DOHH2 (cell line): ENCODE measurements at regions not wholly inside any gene's neighbourhood (a gene's known extent, or its start where the extent isn't known, plus 50 kb on each side); places are given as distances from the start of the nearest gene placed in this dataset.
"Not testable (repeated sequence)": the region's sequence is repeated elsewhere in the genome, so short reads cannot be mapped to it uniquely, and the experiment has no call there.

Source experiments
- H3F3A ChIP-seq: fragments of 200-600 bp; sonication (generic), shearing (Covaris generic); 2 replicates; pipeline ENCODE4 v1.6.0; 2016; ENCODE audit warnings: antibody characterized with exemption, mild to moderate bottlenecking; ENCODE audit not compliant: control insufficient read depth, insufficient read depth
- H3K27ac ChIP-seq: fragments of 200-600 bp; sonication (generic); 2 replicates; pipeline ENCODE4 v1.5.1; 2014; ENCODE audit warnings: low read depth, mild to moderate bottlenecking, low read length, moderate library complexity
- H3K27me3 ChIP-seq: fragments of 200-600 bp; sonication (generic); 2 replicates; pipeline ENCODE4 v1.6.1; 2014; ENCODE audit warnings: mild to moderate bottlenecking, low read length, mixed read lengths; ENCODE audit not compliant: control insufficient read depth
- H3K36me3 ChIP-seq: fragments of 200-600 bp; sonication (generic); 2 replicates; pipeline ENCODE4 v1.6.1; 2014; ENCODE audit warnings: mild to moderate bottlenecking, low read length, moderate library complexity, mixed read lengths; ENCODE audit not compliant: control insufficient read depth
- H3K4me1 ChIP-seq: fragments of 200-600 bp; sonication (generic); 2 replicates; pipeline ENCODE4 v1.6.1; 2014; ENCODE audit warnings: mild to moderate bottlenecking, low read length, mixed read lengths; ENCODE audit not compliant: control insufficient read depth
- H3K4me2 ChIP-seq: fragments of 200-600 bp; sonication (generic); 2 replicates; pipeline ENCODE4 v1.6.0; 2014; ENCODE audit warnings: mild to moderate bottlenecking, low read length, moderate library complexity
- H3K4me3 ChIP-seq: fragments of 200-600 bp; sonication (generic); 2 replicates; pipeline ENCODE4 v1.5.1; 2014; ENCODE audit warnings: mild to moderate bottlenecking, low read length, mixed read lengths
- H3K79me2 ChIP-seq: fragments of 200-600 bp; sonication (generic); 2 replicates; pipeline ENCODE4 v1.6.1; 2014; ENCODE audit warnings: mild to moderate bottlenecking, low read length, mixed read lengths; ENCODE audit not compliant: control insufficient read depth
- H3K9me2 ChIP-seq: fragments of 200-600 bp; sonication (generic); replicated peaks from 2 replicates; pipeline ENCODE4 v1.6.1; 2014; ENCODE audit warnings: mild to moderate bottlenecking, low read length, mixed read lengths; ENCODE audit not compliant: control insufficient read depth
- H3K9me3 ChIP-seq: fragments of 200-600 bp; sonication (generic); 2 replicates; pipeline ENCODE4 v1.6.1; 2014; ENCODE audit warnings: antibody characterized with exemption, low read length, mixed read lengths; ENCODE audit not compliant: control insufficient read depth, insufficient read depth
- H4K20me1 ChIP-seq: fragments of 200-600 bp; sonication (generic); 2 replicates; pipeline ENCODE4 v1.6.0; 2014; ENCODE audit warnings: low read depth, mild to moderate bottlenecking, antibody characterized with exemption, low read length, moderate library complexity; ENCODE audit not compliant: control insufficient read depth, insufficient read depth
- EZH2phosphoT487 ChIP-seq: fragments of 200-600 bp; sonication (generic); IDR thresholded peaks from 2 replicates; pipeline ENCODE4 v1.6.1; 2017; ENCODE audit warnings: borderline replicate concordance, mild to moderate bottlenecking, antibody characterized with exemption, low read length, moderate library complexity, mixed read lengths
- TF ChIP-seq, protein P1 (sequence below): fragments of 200-600 bp; sonication (generic); IDR thresholded peaks from one replicate; pipeline ENCODE4 v1.5.1; 2014; ENCODE audit warnings: antibody characterized with exemption, mild to moderate bottlenecking, low read depth, low read length; ENCODE audit not compliant: poor library complexity, severe bottlenecking

DNA sequence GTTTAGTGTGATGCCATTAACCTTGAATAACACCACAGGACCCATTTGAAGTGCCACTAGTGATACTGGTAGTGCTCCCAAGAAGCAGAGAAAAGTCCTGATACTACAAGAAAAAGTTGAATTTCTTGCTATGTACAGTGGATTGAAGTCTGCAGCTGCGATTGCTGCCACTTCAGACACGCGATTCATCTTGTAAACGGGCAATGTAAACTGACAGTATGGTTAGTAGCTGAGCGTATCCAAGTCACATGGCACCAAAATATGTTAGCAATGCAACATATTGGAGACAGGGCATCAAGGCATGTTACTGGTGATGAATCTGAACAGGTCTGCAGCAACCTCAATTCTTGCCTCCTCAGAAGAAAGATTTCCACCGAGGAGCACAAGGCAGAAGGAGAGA lies 238.9 kb downstream of the HS3ST3B1 start:
- Histone ChIP-seq H3K9me3 (peaks cover 3% of the 10 kb centered on the region; the same call in 1 of the 2 replicates), H3F3A (no peaks in the 10 kb centered on the region), H3K4me1 (no peaks in the 10 kb centered on the region), H4K20me1 (no peaks in the 10 kb centered on the region), H3K36me3 (no peaks in the 10 kb centered on the region), H3K27me3 (no peaks in the 10 kb centered on the region), H3K4me3 (no peak overlapping the region), H3K27ac (no peak overlapping the region), H3K4me2 (no peak overlapping the region), H3K9me2 (no peaks in the 10 kb centered on the region), H3K79me2 (no peaks in the 10 kb centered on the region)
- TF ChIP-seq EZH2phosphoT487 = no peak
- TF ChIP-seq, protein P1, sequence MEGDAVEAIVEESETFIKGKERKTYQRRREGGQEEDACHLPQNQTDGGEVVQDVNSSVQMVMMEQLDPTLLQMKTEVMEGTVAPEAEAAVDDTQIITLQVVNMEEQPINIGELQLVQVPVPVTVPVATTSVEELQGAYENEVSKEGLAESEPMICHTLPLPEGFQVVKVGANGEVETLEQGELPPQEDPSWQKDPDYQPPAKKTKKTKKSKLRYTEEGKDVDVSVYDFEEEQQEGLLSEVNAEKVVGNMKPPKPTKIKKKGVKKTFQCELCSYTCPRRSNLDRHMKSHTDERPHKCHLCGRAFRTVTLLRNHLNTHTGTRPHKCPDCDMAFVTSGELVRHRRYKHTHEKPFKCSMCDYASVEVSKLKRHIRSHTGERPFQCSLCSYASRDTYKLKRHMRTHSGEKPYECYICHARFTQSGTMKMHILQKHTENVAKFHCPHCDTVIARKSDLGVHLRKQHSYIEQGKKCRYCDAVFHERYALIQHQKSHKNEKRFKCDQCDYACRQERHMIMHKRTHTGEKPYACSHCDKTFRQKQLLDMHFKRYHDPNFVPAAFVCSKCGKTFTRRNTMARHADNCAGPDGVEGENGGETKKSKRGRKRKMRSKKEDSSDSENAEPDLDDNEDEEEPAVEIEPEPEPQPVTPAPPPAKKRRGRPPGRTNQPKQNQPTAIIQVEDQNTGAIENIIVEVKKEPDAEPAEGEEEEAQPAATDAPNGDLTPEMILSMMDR = no peak

DNA sequence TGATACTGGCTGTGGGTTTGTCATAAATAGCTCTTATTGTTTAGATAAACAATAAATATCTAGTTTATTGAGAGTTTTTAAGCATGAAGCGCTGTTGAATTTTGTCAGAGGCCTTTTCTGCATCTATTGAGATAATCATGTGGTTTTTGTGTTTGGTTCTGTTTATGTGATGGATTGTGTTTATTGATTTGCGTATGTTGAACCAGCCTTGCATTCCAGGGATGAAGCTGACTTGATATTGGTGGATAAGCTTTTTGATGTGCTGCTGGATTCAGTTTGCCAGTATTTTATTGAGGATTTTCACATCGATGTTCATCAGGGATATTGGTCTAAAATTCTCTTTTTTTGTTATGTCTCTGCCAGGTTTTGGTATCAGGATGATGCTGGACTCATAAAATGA lies 231.4 kb downstream of the HS3ST3B1 start:
- not testable (repeated sequence) for H3K4me1 ChIP-seq, H3K4me2 ChIP-seq, H3F3A ChIP-seq, H3K9me2 ChIP-seq, H3K9me3 ChIP-seq, H3K36me3 ChIP-seq, H3K27me3 ChIP-seq, H3K27ac ChIP-seq, H4K20me1 ChIP-seq, H3K79me2 ChIP-seq, H3K4me3 ChIP-seq

- Histone ChIP-seq H4K20me1 (no peaks in the 10 kb centered on the region), H3K4me3 (no peak overlapping the region), H3K27me3 (no peaks in the 10 kb centered on the region), H3K79me2 (no peaks in the 10 kb centered on the region), H3K4me1 (no peaks in the 10 kb centered on the region), H3K36me3 (no peaks in the 10 kb centered on the region), H3K4me2 (no peak overlapping the region), H3K9me2 (no peaks in the 10 kb centered on the region), H3K9me3 (no peaks in the 10 kb centered on the region), H3K27ac (no peak overlapping the region), H3F3A (no peaks in the 10 kb centered on the region)
- TF ChIP-seq, protein P1 = no peak
- no peak for TF ChIP-seq EZH2phosphoT487
These were observed 224.9 kb downstream of the HS3ST3B1 start for GRCh38 chr17:14525551-14526455.

- TF ChIP-seq, protein P1 = no peak
- TF ChIP-seq EZH2phosphoT487 = no peak
These were observed 222.0 kb downstream of the HS3ST3B1 start for GRCh38 chr17:14522795-14523387.

GRCh38 chr17:14518919-14519318 lies 218.0 kb downstream of the HS3ST3B1 start:
- not testable (repeated sequence) for H3K27ac ChIP-seq, H3K4me1 ChIP-seq, H4K20me1 ChIP-seq, H3K4me2 ChIP-seq, H3K9me3 ChIP-seq, H3K9me2 ChIP-seq, H3K36me3 ChIP-seq, H3K4me3 ChIP-seq, H3K79me2 ChIP-seq, H3F3A ChIP-seq, H3K27me3 ChIP-seq

More at GRCh38 chr17:14522795-14523387, 222.0 kb downstream of the HS3ST3B1 start:
- no peak overlapping the region for H3K4me2 ChIP-seq
- H3K27ac ChIP-seq = no peak overlapping the region
- no peaks in the 10 kb centered on the region for H3K4me1 ChIP-seq
- H3F3A ChIP-seq = no peaks in the 10 kb centered on the region
- H3K4me3 ChIP-seq = no peak overlapping the region
- no peaks in the 10 kb centered on the region for H3K36me3 ChIP-seq
- no peaks in the 10 kb centered on the region for H4K20me1 ChIP-seq
- H3K9me3 ChIP-seq = no peaks in the 10 kb centered on the region
- no peaks in the 10 kb centered on the region for H3K27me3 ChIP-seq
- no peaks in the 10 kb centered on the region for H3K9me2 ChIP-seq
- no peaks in the 10 kb centered on the region for H3K79me2 ChIP-seq
